ENCODE measurements at regions not wholly inside any gene's neighbourhood (a gene's known extent, or its start where the extent isn't known, plus 50 kb on each side); places are given as distances from the start of the nearest gene placed in this dataset.
"Not testable (repeated sequence)": the region's sequence is repeated elsewhere in the genome, so short reads cannot be mapped to it uniquely, and the experiment has no call there.

DNA sequence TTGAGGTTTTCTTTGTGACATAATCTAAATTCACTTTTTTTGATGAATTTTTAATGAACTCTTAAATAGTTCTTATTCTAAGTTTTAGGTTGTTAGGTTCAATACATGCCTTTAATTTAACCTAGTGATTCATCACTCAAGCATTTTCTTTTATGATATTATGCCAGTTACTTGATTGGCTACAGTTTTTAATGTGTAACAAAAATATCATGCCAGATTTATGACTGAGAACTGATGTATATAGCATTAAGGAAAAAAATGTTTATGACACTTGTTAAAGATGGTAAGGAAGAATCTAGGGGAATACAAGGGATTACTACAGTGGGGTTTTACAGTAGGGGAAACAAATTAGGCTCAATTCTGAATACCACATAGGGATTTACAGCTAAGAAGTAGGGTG, 103.1 kb downstream of the VGLL3 start:
- Histone ChIP-seq H3K36me3 (ENCODE audit: control insufficient read depth, insufficient read depth, low read length) (no peaks in the 10 kb centered on the region), H3K4me3 (ENCODE audit: low read depth, low read length) (no peak overlapping the region), H3K27me3 (ENCODE audit: control insufficient read depth, insufficient read depth, low read length) (no peaks in the 10 kb centered on the region), H3K9me3 (ENCODE audit: control insufficient read depth, insufficient read depth, low read length) (no peaks in the 10 kb centered on the region), H3K27ac (ENCODE audit: low read depth, low read length) (no peak overlapping the region), H3K4me1 (ENCODE audit: control insufficient read depth, insufficient read depth, low read length) (no peaks in the 10 kb centered on the region)
- no peak for DNase-seq (ENCODE audit: low read depth in 4 of 6, low spot score in 6 of 6)

DNA sequence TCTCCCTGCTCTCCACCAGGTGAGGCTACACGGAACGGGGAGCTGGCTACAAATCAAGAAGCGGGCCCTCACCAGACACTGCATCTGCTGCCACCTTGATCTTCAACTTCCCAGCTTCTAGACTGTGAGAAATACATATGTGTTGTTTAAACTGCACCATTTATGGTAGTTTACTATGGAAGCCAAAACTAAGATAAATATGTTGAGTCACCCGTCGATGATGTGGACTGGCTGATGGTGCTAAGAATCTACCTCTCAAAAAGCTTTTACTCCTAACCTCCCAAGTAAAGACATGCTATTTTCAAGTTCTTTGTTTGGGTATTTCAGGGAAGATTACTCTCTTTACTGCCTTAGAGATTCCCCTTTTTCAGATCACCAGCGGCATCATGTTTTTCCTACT, 110.9 kb downstream of the VGLL3 start:
- no peak overlapping the region for H3K4me3 ChIP-seq (ENCODE audit: low read depth, low read length)
- 100% methylated on average over 2 of the region's 6 CpGs for WGBS (ENCODE audit: insufficient coverage)
- DNase-seq (ENCODE audit: low read depth in 4 of 6, low spot score in 6 of 6), result no peak
- H3K36me3 ChIP-seq (ENCODE audit: control insufficient read depth, insufficient read depth, low read length), result no peaks in the 10 kb centered on the region
- no peaks in the 10 kb centered on the region for H3K4me1 ChIP-seq (ENCODE audit: control insufficient read depth, insufficient read depth, low read length)
- H3K9me3 ChIP-seq (ENCODE audit: control insufficient read depth, insufficient read depth, low read length), result no peaks in the 10 kb centered on the region
- H3K27me3 ChIP-seq (ENCODE audit: control insufficient read depth, insufficient read depth, low read length), result no peaks in the 10 kb centered on the region
- no peak overlapping the region for H3K27ac ChIP-seq (ENCODE audit: low read depth, low read length)

DNA sequence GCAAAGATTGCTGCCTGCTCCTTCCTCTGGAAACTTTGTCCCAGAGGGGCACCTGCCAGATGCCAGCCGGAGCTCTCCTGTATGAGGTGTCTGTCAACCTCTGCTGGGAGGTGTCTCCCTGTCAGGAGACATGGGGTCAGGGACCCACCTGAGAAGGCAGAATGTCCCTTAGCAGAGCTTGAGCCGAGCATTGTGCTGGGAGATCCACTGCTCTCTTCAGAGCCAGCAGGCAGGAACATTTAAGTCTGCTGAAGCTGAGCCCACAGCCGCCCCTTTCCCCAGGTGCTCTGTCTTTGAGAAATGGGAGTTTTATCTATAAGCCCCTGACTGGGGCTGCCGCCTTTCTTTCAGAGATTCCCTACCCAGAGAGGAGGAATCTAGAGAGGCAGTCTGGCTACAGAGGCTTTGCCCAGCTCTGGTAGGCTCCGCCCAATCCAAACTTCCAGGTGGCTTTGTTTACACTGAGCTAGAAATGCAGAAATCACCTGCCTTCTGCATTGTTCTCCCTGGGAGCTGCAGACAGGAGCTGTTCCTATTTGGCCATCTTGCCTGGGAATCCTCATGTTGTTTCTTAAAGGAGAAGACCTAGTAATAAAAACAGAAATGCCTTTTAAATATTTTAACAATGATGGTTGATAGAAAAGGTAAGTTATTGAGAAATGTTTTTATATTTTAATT, 114.3 kb downstream of the VGLL3 start:
- not testable (repeated sequence) for H3K9me3 ChIP-seq (ENCODE audit: control insufficient read depth, insufficient read depth, low read length); H3K4me1 ChIP-seq (ENCODE audit: control insufficient read depth, insufficient read depth, low read length); H3K27me3 ChIP-seq (ENCODE audit: control insufficient read depth, insufficient read depth, low read length); DNase-seq (ENCODE audit: low read depth in 4 of 6, low spot score in 6 of 6); H3K27ac ChIP-seq (ENCODE audit: low read depth, low read length); H3K36me3 ChIP-seq (ENCODE audit: control insufficient read depth, insufficient read depth, low read length); H3K4me3 ChIP-seq (ENCODE audit: low read depth, low read length)
- 69% methylated on average over 5 of the region's 5 CpGs for WGBS (ENCODE audit: insufficient coverage)

DNA sequence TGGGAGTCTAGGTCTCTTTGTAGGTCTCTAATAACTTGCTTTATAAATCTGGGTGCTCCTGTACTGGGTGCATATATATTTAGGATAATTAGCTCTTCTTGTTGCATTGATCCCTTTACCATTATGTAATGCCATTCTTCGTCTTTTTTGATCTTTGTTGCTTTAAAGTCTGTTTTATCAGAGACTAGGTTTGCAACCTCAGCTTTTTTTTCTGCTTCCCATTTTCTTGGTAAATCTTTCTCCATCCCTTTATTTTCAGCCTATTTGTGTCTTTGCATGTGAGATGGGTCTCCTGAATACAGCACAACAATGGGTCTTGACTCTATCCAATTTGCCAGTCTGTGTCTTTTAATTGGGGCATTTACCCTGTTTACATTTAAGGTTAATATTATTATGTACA, 116.2 kb downstream of the VGLL3 start:
- not testable (repeated sequence) for DNase-seq (ENCODE audit: low read depth in 4 of 6, low spot score in 6 of 6); H3K36me3 ChIP-seq (ENCODE audit: control insufficient read depth, insufficient read depth, low read length); H3K27me3 ChIP-seq (ENCODE audit: control insufficient read depth, insufficient read depth, low read length); H3K4me3 ChIP-seq (ENCODE audit: low read depth, low read length); H3K9me3 ChIP-seq (ENCODE audit: control insufficient read depth, insufficient read depth, low read length); H3K4me1 ChIP-seq (ENCODE audit: control insufficient read depth, insufficient read depth, low read length); H3K27ac ChIP-seq (ENCODE audit: low read depth, low read length)
- WGBS (ENCODE audit: insufficient coverage), result no CpG with 5 or more reads among the region's 1 CpG

DNA sequence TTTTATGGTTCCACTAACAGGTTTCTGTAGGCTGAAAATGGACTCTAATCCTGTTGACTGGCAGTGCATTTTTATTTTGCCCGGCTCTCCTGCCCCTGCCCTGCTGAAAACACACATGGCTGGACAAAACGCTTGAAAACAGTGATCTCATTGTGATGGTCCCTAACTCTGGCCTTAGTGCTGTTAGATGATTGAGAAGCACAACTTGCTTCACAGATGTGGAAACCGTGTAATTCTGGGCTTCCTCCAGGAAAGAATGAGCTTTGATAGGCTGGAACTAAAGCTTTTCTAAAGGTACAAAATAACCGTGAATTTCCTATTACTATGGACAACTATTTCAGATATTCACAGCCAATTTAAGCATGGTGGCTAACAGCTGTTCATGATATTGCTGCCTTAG, 121.4 kb downstream of the VGLL3 start:
- no peaks in the 10 kb centered on the region for H3K9me3 ChIP-seq (ENCODE audit: control insufficient read depth, insufficient read depth, low read length)
- H3K36me3 ChIP-seq (ENCODE audit: control insufficient read depth, insufficient read depth, low read length), result no peaks in the 10 kb centered on the region
- H3K4me3 ChIP-seq (ENCODE audit: low read depth, low read length), result no peak overlapping the region
- peaks cover 2% of the 10 kb centered on the region for H3K4me1 ChIP-seq (ENCODE audit: control insufficient read depth, insufficient read depth, low read length)
- H3K27ac ChIP-seq (ENCODE audit: low read depth, low read length), result no peak overlapping the region
- no peaks in the 10 kb centered on the region for H3K27me3 ChIP-seq (ENCODE audit: control insufficient read depth, insufficient read depth, low read length)
- DNase-seq (ENCODE audit: low read depth in 4 of 6, low spot score in 6 of 6), result peak in 2 of 6 donors; percentile 18 to 35
- WGBS (ENCODE audit: insufficient coverage), result 17% methylated on average over 3 of the region's 4 CpGs

DNA sequence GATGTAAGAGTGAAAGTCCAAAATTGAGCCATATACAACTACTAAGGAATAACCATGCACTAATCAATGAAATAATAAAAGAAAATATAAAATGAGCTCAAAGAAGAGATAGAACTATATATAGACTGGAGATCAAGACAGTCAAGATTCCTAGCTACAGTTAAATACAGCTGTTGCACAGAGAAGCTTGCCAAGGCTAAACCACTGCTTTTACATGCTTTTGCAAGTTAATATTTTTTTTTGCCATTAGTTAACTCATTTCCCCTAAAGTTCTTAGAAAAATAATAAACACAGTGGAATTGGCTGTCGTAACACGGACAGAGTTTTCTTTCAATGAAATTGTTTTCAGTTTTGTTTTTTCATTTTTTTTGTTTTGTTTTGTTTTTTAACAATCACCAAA, 123.0 kb downstream of the VGLL3 start:
- no peak for DNase-seq (ENCODE audit: low read depth in 4 of 6, low spot score in 6 of 6)
- H3K4me1 ChIP-seq (ENCODE audit: control insufficient read depth, insufficient read depth, low read length), result peaks cover 2% of the 10 kb centered on the region
- no peak overlapping the region for H3K27ac ChIP-seq (ENCODE audit: low read depth, low read length)
- H3K36me3 ChIP-seq (ENCODE audit: control insufficient read depth, insufficient read depth, low read length), result no peaks in the 10 kb centered on the region
- no peaks in the 10 kb centered on the region for H3K9me3 ChIP-seq (ENCODE audit: control insufficient read depth, insufficient read depth, low read length)
- WGBS (ENCODE audit: insufficient coverage), result no CpG with 5 or more reads among the region's 2 CpGs
- no peaks in the 10 kb centered on the region for H3K27me3 ChIP-seq (ENCODE audit: control insufficient read depth, insufficient read depth, low read length)
- H3K4me3 ChIP-seq (ENCODE audit: low read depth, low read length), result no peak overlapping the region

DNA sequence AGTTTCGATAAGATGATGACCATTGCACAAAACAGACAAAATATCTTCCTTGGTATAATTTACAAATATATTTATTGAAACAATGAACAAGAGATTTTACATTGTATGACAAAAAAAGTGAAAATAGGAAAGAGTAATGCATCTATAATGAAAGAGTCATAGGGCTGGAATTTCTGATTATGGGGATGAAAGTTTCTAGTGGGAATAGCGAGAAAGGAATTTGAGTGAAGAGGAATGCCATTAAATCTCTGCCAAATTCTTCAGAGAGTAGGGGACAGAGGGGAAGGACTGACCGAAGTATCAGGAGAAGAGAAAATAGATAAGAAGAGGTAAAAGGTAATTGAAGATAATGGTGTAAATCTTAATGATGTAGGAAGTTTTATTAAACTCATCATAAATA, 125.4 kb downstream of the VGLL3 start:
- Histone ChIP-seq H3K27ac (ENCODE audit: low read depth, low read length) (no peak overlapping the region), H3K27me3 (ENCODE audit: control insufficient read depth, insufficient read depth, low read length) (no peaks in the 10 kb centered on the region), H3K36me3 (ENCODE audit: control insufficient read depth, insufficient read depth, low read length) (no peaks in the 10 kb centered on the region), H3K9me3 (ENCODE audit: control insufficient read depth, insufficient read depth, low read length) (no peaks in the 10 kb centered on the region), H3K4me3 (ENCODE audit: low read depth, low read length) (no peak overlapping the region), H3K4me1 (ENCODE audit: control insufficient read depth, insufficient read depth, low read length) (peaks cover 2% of the 10 kb centered on the region)
- DNase-seq (ENCODE audit: low read depth in 4 of 6, low spot score in 6 of 6), result no peak
- 85% methylated on average over 1 of the region's 3 CpGs for WGBS (ENCODE audit: insufficient coverage)

DNA sequence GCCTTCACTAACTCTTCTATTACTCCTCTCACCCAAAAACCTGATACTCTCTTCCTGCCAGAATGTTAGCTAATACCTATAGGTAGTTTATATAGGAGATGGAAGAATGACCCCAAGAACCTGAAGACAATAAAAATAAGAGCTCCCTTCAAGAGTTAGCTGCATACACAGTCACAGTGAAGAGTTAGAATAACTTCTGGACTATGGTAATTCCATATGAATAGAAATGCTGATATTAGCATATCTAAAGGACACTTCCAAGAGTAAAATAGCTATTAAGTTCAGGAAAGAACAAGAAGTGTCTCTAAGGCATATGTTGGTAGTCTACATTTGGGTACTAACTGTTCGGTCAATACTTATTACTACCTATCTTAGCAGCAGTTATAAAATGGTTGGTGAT, 134.2 kb downstream of the VGLL3 start:
- no peak overlapping the region for H3K27ac ChIP-seq (ENCODE audit: low read depth, low read length)
- no CpG with 5 or more reads among the region's 1 CpG for WGBS (ENCODE audit: insufficient coverage)
- H3K27me3 ChIP-seq (ENCODE audit: control insufficient read depth, insufficient read depth, low read length), result no peaks in the 10 kb centered on the region
- no peaks in the 10 kb centered on the region for H3K4me1 ChIP-seq (ENCODE audit: control insufficient read depth, insufficient read depth, low read length)
- DNase-seq (ENCODE audit: low read depth in 4 of 6, low spot score in 6 of 6), result no peak
- H3K36me3 ChIP-seq (ENCODE audit: control insufficient read depth, insufficient read depth, low read length), result no peaks in the 10 kb centered on the region
- H3K4me3 ChIP-seq (ENCODE audit: low read depth, low read length), result no peak overlapping the region
- H3K9me3 ChIP-seq (ENCODE audit: control insufficient read depth, insufficient read depth, low read length), result no peaks in the 10 kb centered on the region

DNA sequence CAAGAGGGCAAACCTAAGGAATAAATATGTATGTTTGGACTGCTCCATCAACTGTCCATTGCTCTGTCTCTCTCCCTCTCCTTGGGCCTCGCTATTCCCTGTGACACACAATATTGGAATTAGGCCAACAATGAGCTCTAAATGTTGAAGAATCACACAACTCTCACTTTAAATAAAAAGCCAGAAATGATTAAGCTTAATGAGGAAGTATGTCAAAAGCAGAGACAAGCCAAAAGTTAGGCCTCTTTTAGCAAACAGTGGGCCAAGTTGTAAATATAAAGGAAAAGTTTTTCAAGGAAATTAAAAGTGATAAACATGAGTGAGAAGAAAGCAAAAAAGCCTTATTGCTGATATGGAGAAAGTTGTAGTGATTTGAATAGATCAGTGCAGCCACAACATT, 141.0 kb downstream of the VGLL3 start:
- Histone ChIP-seq H3K9me3 (ENCODE audit: control insufficient read depth, insufficient read depth, low read length) (no peaks in the 10 kb centered on the region), H3K4me3 (ENCODE audit: low read depth, low read length) (no peak overlapping the region), H3K27ac (ENCODE audit: low read depth, low read length) (no peak overlapping the region), H3K27me3 (ENCODE audit: control insufficient read depth, insufficient read depth, low read length) (no peaks in the 10 kb centered on the region), H3K36me3 (ENCODE audit: control insufficient read depth, insufficient read depth, low read length) (no peaks in the 10 kb centered on the region), H3K4me1 (ENCODE audit: control insufficient read depth, insufficient read depth, low read length) (no peaks in the 10 kb centered on the region)
- no CpG with 5 or more reads among the region's 1 CpG for WGBS (ENCODE audit: insufficient coverage)
- DNase-seq (ENCODE audit: low read depth in 4 of 6, low spot score in 6 of 6), result no peak

DNA sequence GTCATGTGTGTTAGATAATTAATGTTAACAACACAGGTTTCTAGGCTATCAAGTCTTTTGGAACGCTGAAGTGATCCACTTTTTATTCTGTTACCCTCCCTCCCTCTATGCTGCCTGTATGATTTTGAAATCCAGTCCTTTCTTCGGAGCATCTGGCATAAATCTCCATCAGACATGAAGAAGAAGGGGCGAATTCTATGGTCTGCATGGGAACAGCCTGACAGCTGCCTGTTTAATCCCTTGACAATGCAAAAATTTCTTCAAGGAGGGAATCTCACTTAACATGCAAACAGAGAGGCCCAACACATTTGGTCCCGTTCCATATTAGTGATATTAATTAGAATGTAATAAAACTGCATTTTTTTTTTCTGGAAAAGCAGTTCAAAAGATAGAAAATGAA, 145.2 kb downstream of the VGLL3 start:
- no peaks in the 10 kb centered on the region for H3K27me3 ChIP-seq (ENCODE audit: control insufficient read depth, insufficient read depth, low read length)
- no peak for DNase-seq (ENCODE audit: low read depth in 4 of 6, low spot score in 6 of 6)
- H3K36me3 ChIP-seq (ENCODE audit: control insufficient read depth, insufficient read depth, low read length), result no peaks in the 10 kb centered on the region
- no peaks in the 10 kb centered on the region for H3K9me3 ChIP-seq (ENCODE audit: control insufficient read depth, insufficient read depth, low read length)
- no peaks in the 10 kb centered on the region for H3K4me1 ChIP-seq (ENCODE audit: control insufficient read depth, insufficient read depth, low read length)
- H3K27ac ChIP-seq (ENCODE audit: low read depth, low read length), result no peak overlapping the region
- no peak overlapping the region for H3K4me3 ChIP-seq (ENCODE audit: low read depth, low read length)
- 73% methylated on average over 2 of the region's 4 CpGs for WGBS (ENCODE audit: insufficient coverage)
